ENCODE measurements at regions not wholly inside any gene's neighbourhood (a gene's known extent, or its start where the extent isn't known, plus 50 kb on each side); places are given as distances from the start of the nearest gene placed in this dataset.

DNA sequence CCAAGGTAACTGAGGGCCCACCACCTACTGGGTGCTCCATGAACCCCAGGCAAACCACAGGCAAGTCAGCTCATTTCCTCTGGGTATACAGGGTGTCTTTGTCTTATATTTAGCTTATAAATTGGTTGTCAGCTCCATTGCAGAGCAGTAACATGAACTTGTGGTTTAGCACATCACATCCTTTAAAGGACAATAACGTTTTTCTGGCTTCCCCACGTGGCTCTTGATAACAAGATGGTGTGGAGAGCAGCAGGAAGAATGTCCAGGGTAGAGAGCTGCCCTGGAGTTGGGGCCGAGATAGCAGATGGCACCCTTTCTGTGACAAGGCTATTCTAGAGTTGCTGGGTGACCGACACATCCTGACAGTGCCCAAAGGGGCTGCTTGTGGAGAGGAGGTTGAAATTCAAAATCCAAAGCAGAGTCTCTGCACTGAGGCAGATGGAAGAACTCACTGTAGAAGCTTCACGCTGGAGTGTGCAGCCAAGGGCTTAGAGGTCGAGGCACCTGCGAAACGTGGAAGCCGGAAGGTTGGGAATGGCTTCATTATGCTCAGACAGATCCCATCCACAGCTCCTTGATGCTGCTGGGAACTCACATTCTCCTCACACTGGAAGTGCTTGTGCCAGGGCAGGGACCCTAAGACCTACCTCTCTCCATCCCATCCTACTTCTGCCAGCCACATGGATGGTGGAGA, 133.0 kb upstream of the FRY start:
- DNase-seq, result peak; percentile 47 to 49

DNA sequence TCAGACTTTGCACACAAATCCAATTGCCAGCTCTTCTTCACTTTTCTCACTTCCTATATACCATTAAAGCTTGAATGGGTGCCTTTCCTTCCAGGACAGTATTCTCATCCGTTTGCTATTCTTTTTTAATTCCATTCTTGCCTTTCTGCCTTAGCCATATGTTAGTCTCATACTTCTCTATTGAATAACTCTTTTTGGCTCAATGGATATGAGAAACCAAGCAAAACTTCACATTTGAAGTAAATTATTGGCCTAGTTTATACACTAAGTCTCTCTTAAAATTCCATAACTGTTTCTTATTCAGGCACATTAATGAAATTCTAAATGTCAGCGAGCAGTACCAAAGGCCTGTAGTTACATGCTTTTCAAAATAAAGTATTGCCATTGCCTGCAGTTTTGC, 129.6 kb upstream of the FRY start:
- DNase-seq, result no peak

DNA sequence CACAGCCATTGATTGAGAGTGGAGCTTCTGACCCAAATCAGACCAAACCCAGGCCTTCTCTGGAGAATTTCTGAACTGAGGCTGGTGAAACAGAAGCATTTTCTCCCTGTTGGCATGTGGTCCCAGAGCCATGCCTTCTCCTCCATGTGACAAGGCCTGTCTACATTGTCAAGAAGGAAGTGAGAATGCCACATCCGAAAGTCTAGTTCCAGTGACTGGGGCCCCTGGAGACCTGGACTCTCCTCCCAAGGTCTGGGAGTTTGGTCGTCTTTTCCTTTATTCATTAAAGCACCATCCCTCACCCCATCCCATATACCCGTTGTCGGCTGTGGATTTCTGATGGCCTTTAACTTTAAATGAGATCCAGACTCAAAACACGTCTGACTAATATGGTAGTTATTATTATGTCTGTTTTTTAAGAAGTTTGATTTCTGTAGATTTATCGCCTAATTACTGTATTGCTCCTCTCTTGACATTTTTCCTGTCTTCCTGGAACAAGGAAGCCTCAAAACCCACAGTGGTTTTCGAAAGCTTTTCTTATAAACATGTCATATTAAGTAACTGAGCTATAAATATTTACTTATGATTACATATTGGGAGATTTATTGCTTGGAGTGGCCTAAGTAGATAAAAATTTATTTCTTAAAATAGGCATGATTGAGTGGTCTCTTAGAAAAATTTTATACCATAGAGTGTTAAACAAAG, 128.3 kb upstream of the FRY start:
- no peak for DNase-seq

DNA sequence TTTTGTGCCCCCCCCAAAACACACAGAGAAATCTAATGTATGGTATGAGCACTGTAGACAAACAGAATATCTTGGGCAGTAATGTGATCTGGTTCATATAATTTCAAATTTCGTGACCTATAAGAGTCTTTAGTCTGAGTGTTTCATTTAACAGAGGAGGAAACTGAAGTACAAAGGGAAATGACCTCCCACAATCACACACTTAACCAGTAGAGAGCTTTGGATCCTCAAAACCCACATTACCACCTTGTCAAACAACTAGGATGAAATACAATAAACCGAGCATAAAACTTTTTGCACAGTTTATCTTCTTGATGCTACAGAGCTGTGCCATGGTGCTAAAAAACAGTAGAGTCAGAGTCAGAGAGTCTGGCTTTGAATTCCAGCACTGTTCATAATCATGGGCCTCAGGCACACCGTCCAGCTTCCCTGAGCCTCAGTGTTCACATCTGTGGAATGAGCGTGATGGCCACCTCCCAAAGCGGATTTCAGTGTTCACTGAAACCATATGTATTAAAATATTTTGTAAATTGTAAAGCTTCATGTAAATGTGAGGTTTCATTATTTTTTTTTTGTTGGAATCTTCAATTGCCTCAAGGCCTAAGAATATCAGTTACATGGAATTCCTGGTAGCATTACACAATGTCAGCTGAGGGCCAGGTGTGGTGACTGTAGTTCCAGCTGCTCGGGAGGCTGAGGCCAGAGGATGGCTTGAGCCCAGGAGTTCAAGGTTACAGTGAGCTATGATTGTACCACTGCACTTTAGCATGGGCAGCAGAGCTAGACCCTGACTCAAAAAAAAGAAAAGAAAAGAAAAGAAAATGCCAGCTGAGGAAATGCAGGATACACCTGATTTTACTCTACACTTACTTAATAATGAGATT, 126.4 kb upstream of the FRY start:
- DNase-seq, result no peak

DNA sequence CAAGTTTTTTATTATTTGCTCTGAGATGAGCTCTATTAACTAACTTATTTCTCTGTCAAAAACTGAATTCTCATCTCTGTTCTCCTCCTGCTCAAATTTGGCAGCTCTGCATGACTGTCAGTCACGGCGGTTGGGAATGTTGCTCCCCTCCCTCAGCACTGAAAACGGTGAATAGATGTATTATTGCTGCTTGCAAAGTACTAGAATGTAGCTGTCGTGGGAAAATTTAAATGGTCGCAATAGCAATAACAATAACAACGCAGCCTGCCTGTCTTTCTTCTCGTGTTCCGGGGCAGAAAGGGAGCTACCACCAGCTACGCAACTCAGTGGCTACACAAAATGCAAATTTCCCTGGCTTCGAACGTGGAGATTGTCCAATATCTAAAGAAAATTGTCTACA, 125.6 kb upstream of the FRY start:
- DNase-seq, result no peak

DNA sequence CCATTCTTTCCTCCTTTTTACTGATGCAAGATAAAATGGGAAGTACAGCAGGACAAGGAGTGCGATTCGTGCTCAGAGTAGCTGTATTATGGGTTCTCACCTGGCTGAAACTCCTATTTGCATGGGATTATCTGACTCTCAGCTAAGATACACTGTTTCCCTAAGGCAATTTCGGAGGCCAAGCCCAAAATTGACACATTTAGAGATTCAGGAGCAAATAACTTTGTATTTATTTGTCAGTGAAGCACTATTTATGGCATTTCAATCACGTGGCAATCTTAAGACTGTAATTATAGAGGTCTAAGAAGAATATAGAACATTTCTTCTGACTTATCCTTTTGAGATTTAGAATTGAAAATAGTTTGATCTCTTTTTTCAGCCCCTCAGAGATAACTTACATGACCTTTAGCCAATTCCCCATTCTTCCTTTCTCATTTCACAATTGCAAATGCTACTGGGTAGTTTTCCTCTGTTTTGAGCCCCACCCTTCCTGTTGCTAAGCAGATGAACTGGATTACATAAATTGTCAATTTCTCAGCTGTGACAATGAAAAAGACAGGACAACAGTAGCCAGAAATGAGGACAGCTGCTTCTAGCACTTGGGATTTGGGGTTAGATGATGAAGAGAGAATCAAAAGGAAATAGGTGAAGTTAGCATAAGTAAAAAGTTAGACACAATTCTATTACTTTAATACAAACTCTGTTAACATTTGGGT, 122.7 kb upstream of the FRY start:
- no peak for DNase-seq

DNA sequence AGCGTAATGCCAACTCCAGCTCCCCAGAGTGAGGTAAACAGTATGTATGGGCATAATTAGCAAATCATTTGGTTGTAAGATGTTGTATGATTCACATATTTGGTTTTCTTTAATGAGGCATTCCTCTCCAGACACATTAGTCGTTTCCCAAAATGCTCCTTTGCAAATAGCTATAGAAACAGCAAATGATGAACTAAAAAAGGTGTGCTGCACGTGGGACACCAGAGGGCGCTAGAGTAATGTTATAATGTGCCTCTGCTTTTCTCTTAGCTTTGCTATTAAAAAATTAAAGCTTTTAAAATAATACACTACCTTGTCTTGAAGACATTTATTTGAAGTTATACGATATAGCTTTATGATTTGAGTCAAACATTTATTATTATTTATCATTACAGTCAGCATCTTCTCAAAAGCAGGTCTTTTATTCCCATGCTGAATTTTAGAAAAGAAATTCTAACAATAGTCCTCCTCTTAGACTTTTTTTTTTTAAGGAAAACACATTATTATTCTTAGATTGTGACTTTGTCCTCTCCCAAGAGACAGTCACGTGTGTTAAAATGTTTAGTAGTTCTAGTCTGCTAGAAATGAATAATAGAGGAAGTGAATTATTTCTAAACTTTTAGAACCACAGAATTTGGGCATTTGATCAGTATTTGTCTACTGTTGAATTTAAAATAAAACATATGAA, 121.6 kb upstream of the FRY start:
- peak; percentile 23 to 53 for DNase-seq

DNA sequence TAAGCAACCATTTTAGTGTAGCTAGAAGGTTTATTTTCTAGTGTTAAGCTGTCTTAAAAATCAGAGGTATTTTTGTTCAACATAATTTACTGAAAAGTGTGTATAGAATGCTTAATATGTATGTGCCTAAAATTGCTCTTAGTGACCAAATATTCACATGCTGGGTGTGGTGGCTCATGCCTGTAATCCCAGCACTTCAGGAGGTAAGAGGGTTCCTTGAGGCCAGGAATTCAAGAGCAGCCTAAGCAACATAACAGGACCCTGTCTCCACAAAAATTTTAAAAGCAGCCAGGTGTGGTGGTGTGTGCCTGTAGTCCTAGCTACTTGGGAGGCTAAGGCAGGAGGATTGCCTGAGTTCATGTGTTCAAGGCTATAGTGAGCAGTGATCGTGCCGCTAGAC, 120.9 kb upstream of the FRY start:
- DNase-seq, result no peak

DNA sequence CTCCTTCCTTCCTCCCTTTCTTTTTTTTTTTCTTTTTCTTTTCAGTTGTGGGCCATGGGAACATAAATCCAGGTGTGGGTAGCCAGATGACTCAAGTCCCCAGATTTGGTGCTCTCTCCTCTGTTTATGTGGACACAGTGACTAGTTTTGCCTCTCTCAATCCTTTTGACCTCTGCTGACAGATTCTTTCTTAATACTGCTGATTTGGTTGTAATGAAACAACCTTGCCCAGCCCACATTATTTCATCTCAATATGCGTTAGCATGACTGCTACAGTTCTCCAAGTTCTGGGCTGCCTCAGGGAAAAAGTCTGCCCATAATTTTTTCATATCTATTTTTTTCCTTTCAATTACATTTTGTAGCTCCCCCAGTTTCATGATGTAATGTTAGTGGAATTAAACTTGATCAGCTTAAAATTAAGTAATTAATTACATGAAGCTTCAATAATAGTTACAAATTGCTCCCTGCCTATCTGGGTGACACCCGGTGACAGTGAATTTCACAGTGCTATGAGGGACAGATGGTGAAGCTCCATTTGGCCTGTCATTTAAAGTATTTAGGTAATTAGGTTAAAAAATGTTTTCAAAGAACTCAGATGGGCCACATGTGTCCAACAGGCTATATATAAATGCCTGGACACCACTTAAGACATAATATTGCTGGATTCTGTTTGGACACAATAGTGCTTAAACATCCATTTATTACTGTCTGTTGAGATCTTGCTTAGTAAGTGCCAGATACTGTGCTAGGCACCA, 118.8 kb upstream of the FRY start:
- DNase-seq, result no peak

DNA sequence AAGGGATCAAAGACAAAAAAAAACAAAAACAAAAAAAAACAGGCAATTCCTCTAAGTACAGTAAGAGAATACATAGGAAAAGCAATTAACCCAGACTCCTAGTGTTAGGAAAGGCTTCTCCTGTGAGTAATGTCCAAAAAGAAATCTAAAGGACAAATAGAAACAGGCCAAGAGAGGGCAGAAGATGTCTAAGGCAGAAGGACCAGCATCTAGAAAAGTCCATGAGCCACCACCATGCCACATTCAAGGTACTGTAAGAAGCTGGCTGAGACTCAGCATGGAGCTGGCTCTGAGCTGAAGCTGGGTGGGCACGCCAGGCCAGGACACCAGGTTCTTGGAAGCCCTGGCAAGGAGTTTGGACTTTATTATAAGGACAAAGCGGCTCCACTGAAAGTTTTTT, 118.1 kb upstream of the FRY start:
- no peak for DNase-seq

DNA sequence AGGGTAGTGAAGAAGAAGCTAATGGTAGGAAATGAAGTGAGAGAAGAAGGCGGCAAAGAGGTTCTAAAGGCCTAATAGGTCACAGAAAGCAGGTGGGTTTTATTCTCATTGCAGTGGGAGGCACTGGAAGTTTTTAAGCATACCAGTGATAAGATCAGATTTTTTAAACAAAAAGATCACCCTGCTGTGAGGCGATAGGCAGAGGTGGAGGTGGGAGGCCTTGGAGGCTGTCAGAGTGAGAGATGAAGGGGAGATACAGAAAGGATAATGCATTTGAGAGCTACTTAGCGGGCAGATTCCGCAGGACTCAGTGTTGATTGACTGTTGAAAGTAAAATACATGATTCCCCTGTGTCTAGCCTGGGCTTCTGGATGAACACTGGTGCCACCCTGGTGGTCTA, 116.7 kb upstream of the FRY start:
- DNase-seq, result no peak

DNA sequence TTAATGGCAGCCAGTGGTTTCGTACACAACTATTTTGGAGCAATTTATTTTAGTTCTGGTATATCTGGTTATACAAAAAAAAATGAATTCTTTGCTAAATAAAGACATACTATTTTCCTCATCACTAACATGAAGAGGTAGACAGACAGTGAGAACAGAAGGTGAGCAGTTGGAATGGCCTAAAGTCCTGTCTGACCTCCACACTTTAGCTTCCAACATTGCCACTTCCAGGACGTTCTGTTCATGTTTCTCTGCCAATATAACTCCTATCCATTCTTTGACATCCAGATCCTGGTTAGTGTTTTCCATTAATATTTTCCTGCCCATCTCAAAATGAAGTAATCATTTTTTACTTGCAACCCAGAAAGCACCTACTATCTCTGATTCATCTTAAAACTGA, 112.9 kb upstream of the FRY start:
- no peak for DNase-seq

DNA sequence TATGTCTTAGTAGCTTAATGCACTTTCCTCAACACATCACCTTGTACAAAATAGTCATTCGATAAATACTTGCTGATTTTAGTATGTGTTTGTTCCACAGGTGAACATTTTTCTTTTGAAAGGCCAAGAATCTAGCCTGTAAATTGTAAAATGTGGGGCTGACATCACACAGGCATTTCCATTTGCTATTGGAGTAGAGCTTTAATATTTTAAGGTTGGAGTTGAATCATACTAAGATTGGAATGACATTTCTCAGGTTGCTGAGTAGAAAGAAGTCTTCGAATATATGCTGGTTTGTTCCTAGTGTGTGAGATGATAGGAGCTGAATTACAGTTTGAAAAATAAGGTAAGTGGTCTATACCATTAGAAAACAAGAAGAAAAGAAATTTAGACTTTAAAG, 112.3 kb upstream of the FRY start:
- DNase-seq, result no peak

DNA sequence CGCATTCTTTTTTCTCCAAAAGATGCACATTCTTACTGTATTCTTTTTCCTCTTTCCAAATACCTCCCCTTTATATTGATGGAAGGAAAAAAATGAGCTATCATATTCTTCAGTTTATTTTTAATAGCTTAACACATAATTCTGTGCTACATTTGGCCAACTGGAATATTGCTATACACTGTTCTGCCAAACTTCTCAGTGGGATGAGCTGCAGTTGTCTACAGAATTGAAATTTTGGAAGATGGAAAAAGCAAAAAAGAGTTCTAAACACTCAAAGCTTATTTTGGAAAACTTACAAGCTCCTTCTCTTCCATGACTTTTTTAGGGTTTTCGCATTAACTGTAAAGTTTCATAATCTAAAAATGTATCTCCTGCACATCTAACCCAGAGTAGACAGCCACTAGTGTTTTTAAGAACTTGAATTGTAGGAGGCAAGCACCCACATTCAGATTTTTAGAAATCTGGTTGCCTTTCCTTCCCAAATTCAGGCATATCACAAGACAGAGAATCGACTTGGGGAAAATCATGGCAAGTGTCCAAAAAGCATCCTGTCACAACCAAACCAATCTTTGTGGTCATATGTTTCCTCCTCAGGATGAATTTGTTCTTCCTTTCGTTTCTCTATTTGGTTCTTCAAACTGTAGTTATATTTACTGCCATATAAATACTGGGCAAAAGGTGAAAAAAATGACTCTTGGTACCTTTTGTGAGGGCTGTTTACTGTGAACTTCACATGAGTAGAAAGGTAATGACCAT, 111.4 kb upstream of the FRY start:
- DNase-seq, result peak; percentile 23 to 33

DNA sequence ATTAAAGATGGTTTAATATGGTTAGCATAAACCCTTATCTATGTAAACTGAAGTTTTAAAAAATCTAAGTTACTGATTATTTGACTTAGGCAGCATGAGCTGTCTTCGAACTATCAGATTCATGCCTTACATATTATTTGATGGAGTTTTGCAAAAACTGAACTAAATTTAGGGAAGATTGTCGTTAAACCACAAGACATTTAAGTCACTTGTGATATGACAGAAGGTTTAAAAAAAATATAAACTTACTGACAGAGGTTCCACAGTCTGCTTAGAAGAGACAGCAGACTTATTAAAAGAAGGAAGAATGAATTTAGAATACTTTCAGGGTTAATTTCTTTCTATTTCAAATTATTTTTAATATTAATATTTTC, 110.9 kb upstream of the FRY start:
- DNase-seq, result no peak

DNA sequence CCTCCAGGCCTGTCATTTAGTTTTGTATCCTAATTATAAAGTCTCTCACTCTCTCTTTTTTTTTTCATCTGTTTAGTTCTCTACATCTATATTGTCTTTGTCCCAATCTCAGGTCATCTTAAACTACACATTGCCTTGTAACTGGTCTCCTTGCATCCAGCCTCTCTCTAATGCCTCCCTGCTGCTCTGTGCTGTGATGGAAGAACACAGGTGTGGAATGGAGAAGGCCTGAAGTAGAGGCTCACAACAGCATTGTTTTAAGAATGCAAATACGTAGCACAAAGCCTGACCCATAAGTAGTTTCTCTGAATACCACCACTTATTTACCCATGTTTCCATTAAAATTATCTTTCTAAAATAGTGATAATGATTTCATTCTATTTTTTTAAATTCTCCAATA, 108.8 kb upstream of the FRY start:
- DNase-seq, result no peak

DNA sequence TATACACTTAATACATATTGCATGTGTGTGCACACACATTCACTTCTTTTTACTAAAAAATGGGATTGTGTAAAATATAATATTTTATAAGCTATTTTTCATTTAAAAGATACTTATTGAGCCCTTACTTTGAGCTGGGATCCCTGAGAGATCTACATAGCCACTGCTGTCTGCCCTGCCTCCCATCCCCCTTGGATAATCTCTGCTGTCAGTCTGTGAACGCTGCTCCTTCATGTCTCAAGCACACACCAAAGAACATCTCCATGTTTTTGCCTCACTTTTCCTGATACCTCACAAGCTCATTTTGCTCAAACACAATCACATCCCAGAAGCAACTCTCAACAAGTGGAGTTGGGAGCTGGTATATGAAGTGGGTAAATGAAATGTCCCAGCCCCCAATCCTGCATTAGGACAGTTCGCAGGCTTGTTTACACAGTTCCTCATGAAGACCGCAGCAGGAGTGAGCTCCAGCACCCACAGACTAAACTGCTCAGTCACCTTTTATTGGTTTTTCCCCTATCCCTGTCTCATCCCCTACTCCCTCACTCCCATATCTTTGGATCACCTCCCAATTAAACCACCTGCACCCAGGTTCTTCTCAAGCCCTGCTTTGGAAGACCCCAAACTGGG, 108.3 kb upstream of the FRY start:
- no peak for DNase-seq

DNA sequence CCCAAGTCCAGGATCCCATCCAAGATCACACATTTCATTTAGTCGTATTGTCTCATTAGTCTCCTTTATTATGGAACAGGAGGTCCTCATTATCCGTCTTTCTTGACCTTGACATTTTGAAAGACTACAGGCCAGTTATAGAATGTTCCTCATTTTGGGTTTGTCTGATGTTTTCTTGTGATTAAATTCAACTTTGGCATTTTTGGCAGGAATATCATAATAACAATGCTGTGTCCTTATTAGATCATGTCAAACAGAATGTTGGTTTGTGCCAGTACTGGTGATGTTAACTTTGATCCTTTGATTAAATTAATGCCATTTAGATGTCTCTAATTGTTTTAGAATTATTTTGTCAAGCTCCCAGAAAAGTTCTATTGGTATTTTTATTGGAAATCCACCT, 106.5 kb upstream of the FRY start:
- DNase-seq, result no peak

DNA sequence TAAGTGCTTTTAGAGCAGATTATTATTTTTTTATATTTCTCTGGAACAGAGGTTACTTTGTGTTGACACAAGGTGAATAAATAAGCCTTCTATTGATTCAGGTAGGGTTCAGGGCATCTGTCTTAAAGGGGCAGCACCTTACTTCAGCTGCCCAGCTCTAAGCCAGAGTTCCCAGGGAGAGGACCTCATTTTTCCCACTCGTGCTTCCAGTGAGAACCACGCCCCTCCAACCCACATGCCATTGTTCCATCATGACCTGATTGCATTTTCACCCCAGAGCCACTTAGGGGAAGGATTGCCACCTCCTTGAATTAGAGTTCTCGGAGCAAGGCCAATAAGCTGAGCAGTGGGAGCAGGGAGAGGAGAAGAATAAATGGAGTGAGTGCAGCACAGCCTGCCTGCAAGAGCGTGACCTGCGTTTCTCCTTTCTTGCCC, 104.3 kb upstream of the FRY start:
- DNase-seq, result no peak

DNA sequence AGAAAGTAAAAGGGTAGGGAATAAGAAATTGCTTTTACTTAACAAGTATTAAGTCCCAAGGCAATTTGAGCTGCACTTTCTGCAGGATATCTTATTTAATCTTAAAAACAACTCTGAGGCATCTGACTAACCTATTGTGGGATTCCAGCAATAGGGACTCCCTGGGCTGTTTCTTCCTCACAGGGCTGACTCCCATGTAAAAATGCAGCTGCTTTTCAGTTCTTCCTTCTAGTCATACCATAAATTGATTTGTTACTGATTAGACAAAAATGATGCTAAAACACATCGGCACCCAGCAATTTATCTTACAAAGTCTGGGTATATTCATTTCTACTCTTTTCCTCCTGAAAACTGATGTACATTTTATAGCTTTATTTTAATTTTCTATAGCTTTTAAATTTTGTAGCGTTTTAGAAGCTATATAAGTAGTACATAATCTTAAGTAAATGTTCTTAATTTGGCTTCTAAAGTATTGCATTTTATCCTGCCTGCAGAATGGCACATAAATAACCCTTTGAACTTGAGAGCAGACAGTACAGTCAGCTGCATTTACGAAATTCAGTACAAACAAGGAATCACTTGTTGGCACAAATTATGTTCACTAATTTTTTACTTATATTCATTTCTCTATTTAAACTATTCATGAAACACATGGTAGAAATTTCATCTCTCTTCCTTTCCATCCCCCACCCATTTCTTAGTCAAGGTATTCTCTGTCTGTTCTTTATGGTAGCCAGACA, 102.4 kb upstream of the FRY start:
- no peak for DNase-seq
